ENCODE measurements at regions not wholly inside any gene's neighbourhood (a gene's known extent, or its start where the extent isn't known, plus 50 kb on each side); places are given as distances from the start of the nearest gene placed in this dataset.

GRCh38 chr11:129257512-129257911, 65.4 kb upstream of the ARHGAP32 start:
- Histone ChIP-seq H2BK12ac (ENCODE audit: low read length) (no peak overlapping the region), H2BK120ac (ENCODE audit: low read depth, low read length) (no peak overlapping the region)

GRCh38 chr11:129252621-129253020, 60.5 kb upstream of the ARHGAP32 start:
- WGBS, 2 donors (ENCODE audit: extremely low coverage in 2 of 2, insufficient read length in 2 of 2, insufficient replicate concordance in 1 of 2): no CpG with 5 or more reads among the region's 5 CpGs
- peak overlapping the region in 1 of 2 donors; percentile 6 for H3K4me3 ChIP-seq (ENCODE audit: low read length in 2 of 2)

More at GRCh38 chr11:129257512-129257911, 65.4 kb upstream of the ARHGAP32 start:
- Histone ChIP-seq H2AFZ (ENCODE audit: low read length) (no peak overlapping the region), H3K14ac (ENCODE audit: low read length) (no peak overlapping the region), H3K4me1 (ENCODE audit: control insufficient read depth in 2 of 2, insufficient read depth in 1 of 2, low read depth in 1 of 2, low read length in 2 of 2) (peaks cover 5 to 39% of the 10 kb centered on the region in 2 donors), H3K36me3 (replicated peaks in 1 of 2; ENCODE audit: control insufficient read depth in 2 of 2, insufficient read depth in 2 of 2, low read length in 2 of 2) (no peaks in the 10 kb centered on the region), H3K18ac (ENCODE audit: low read length) (no peak overlapping the region), H3K27ac (replicated peaks; ENCODE audit: low read length) (no peak overlapping the region), H3K4me3 (ENCODE audit: low read length in 2 of 2) (no peak overlapping the region), H3K79me1 (ENCODE audit: low read depth, low read length) (no peaks in the 10 kb centered on the region), H2BK15ac (ENCODE audit: low read length) (no peak overlapping the region), H2BK5ac (ENCODE audit: low read length) (no peak overlapping the region), H2AK5ac (ENCODE audit: low read depth, low read length) (no peak overlapping the region), H3K9ac (ENCODE audit: low read depth, low read length, poor library complexity) (no peak overlapping the region), H3K4ac (ENCODE audit: low read length) (no peak overlapping the region), H4K91ac (ENCODE audit: low read depth, low read length, poor library complexity) (no peak overlapping the region), H3K9me3 (replicated peaks in 1 of 2; ENCODE audit: control insufficient read depth in 2 of 2, insufficient read depth in 1 of 2, low read depth in 1 of 2, low read length in 2 of 2) (peaks cover 0 to 3% of the 10 kb centered on the region in 2 donors), H4K8ac (ENCODE audit: low read depth, low read length) (no peak overlapping the region), H3K4me2 (ENCODE audit: insufficient read depth, low read length, poor library complexity, severe bottlenecking) (no peak overlapping the region), H3K27me3 (ENCODE audit: control insufficient read depth in 3 of 3, insufficient read depth in 3 of 3, low read depth in 1 of 3, low read length in 3 of 3) (no peaks in the 10 kb centered on the region), H3K23ac (ENCODE audit: low read depth, low read length, poor library complexity) (no peak overlapping the region)
- no peak for DNase-seq (ENCODE audit: low spot score)

GRCh38 chr11:129251067-129251466, 58.9 kb upstream of the ARHGAP32 start:
- Histone ChIP-seq H3K79me1 (ENCODE audit: low read depth, low read length) (peaks cover 2% of the 10 kb centered on the region), H3K18ac (ENCODE audit: low read length) (no peak overlapping the region), H2AK5ac (ENCODE audit: low read depth, low read length) (no peak overlapping the region), H3K36me3 (replicated peaks in 1 of 2; ENCODE audit: control insufficient read depth in 2 of 2, insufficient read depth in 2 of 2, low read length in 2 of 2) (no peaks in the 10 kb centered on the region), H2BK120ac (ENCODE audit: low read depth, low read length) (no peak overlapping the region), H2BK5ac (ENCODE audit: low read length) (no peak overlapping the region), H3K4me1 (ENCODE audit: control insufficient read depth in 2 of 2, insufficient read depth in 1 of 2, low read depth in 1 of 2, low read length in 2 of 2) (peaks cover 5 to 12% of the 10 kb centered on the region in 2 donors), H3K27me3 (ENCODE audit: control insufficient read depth in 3 of 3, insufficient read depth in 3 of 3, low read depth in 1 of 3, low read length in 3 of 3) (no peaks in the 10 kb centered on the region), H2BK15ac (ENCODE audit: low read length) (no peak overlapping the region), H3K9me3 (replicated peaks in 1 of 2; ENCODE audit: control insufficient read depth in 2 of 2, insufficient read depth in 1 of 2, low read depth in 1 of 2, low read length in 2 of 2) (peaks cover 2 to 3% of the 10 kb centered on the region in 2 donors), H3K14ac (ENCODE audit: low read length) (no peak overlapping the region), H2AFZ (ENCODE audit: low read length) (no peak overlapping the region), H3K9ac (ENCODE audit: low read depth, low read length, poor library complexity) (no peak overlapping the region), H3K4me2 (ENCODE audit: insufficient read depth, low read length, poor library complexity, severe bottlenecking) (no peak overlapping the region), H3K27ac (replicated peaks; ENCODE audit: low read length) (no peak overlapping the region), H3K4me3 (ENCODE audit: low read length in 2 of 2) (no peak overlapping the region), H3K23ac (ENCODE audit: low read depth, low read length, poor library complexity) (no peak overlapping the region), H3K4ac (ENCODE audit: low read length) (no peak overlapping the region), H4K8ac (ENCODE audit: low read depth, low read length) (no peak overlapping the region), H2BK12ac (ENCODE audit: low read length) (no peak overlapping the region), H4K91ac (ENCODE audit: low read depth, low read length, poor library complexity) (no peak overlapping the region)
- no peak for DNase-seq (ENCODE audit: low spot score)
- WGBS, 2 donors (ENCODE audit: extremely low coverage in 2 of 2, insufficient read length in 2 of 2, insufficient replicate concordance in 1 of 2): no CpG with 5 or more reads among the region's 3 CpGs

More at GRCh38 chr11:129252621-129253020, 60.5 kb upstream of the ARHGAP32 start:
- Histone ChIP-seq H3K79me1 (ENCODE audit: low read depth, low read length) (peaks cover 2% of the 10 kb centered on the region), H2BK120ac (ENCODE audit: low read depth, low read length) (no peak overlapping the region), H2BK12ac (ENCODE audit: low read length) (no peak overlapping the region), H3K23ac (ENCODE audit: low read depth, low read length, poor library complexity) (no peak overlapping the region), H2BK5ac (ENCODE audit: low read length) (no peak overlapping the region), H2AFZ (ENCODE audit: low read length) (no peak overlapping the region), H3K4me2 (ENCODE audit: insufficient read depth, low read length, poor library complexity, severe bottlenecking) (peak overlapping the region; percentile 19), H2AK5ac (ENCODE audit: low read depth, low read length) (no peak overlapping the region), H4K91ac (ENCODE audit: low read depth, low read length, poor library complexity) (no peak overlapping the region), H3K27ac (replicated peaks; ENCODE audit: low read length) (no peak overlapping the region), H2BK15ac (ENCODE audit: low read length) (no peak overlapping the region), H3K36me3 (replicated peaks in 1 of 2; ENCODE audit: control insufficient read depth in 2 of 2, insufficient read depth in 2 of 2, low read length in 2 of 2) (no peaks in the 10 kb centered on the region), H3K4ac (ENCODE audit: low read length) (no peak overlapping the region), H3K14ac (ENCODE audit: low read length) (no peak overlapping the region), H3K18ac (ENCODE audit: low read length) (no peak overlapping the region), H3K27me3 (ENCODE audit: control insufficient read depth in 3 of 3, insufficient read depth in 3 of 3, low read depth in 1 of 3, low read length in 3 of 3) (no peaks in the 10 kb centered on the region), H3K9me3 (replicated peaks in 1 of 2; ENCODE audit: control insufficient read depth in 2 of 2, insufficient read depth in 1 of 2, low read depth in 1 of 2, low read length in 2 of 2) (peaks cover 2 to 3% of the 10 kb centered on the region in 2 donors), H3K9ac (ENCODE audit: low read depth, low read length, poor library complexity) (no peak overlapping the region), H4K8ac (ENCODE audit: low read depth, low read length) (no peak overlapping the region), H3K4me1 (ENCODE audit: control insufficient read depth in 2 of 2, insufficient read depth in 1 of 2, low read depth in 1 of 2, low read length in 2 of 2) (peaks cover 5 to 12% of the 10 kb centered on the region in 2 donors)
- DNase-seq (ENCODE audit: low spot score): peak; percentile 26

GRCh38 chr11:129249923-129250322, 57.8 kb upstream of the ARHGAP32 start:
- Histone ChIP-seq H3K14ac (ENCODE audit: low read length) (no peak overlapping the region), H3K27ac (replicated peaks; ENCODE audit: low read length) (no peak overlapping the region), H2BK12ac (ENCODE audit: low read length) (no peak overlapping the region), H4K91ac (ENCODE audit: low read depth, low read length, poor library complexity) (no peak overlapping the region), H2AK5ac (ENCODE audit: low read depth, low read length) (no peak overlapping the region), H4K8ac (ENCODE audit: low read depth, low read length) (no peak overlapping the region), H2BK120ac (ENCODE audit: low read depth, low read length) (no peak overlapping the region), H3K9ac (ENCODE audit: low read depth, low read length, poor library complexity) (no peak overlapping the region), H3K36me3 (replicated peaks in 1 of 2; ENCODE audit: control insufficient read depth in 2 of 2, insufficient read depth in 2 of 2, low read length in 2 of 2) (no peaks in the 10 kb centered on the region), H3K9me3 (replicated peaks in 1 of 2; ENCODE audit: control insufficient read depth in 2 of 2, insufficient read depth in 1 of 2, low read depth in 1 of 2, low read length in 2 of 2) (peaks cover 0 to 2% of the 10 kb centered on the region in 2 donors), H2BK5ac (ENCODE audit: low read length) (no peak overlapping the region), H3K23ac (ENCODE audit: low read depth, low read length, poor library complexity) (no peak overlapping the region), H3K79me1 (ENCODE audit: low read depth, low read length) (peaks cover 2% of the 10 kb centered on the region), H3K4me1 (ENCODE audit: control insufficient read depth in 2 of 2, insufficient read depth in 1 of 2, low read depth in 1 of 2, low read length in 2 of 2) (peaks cover 5 to 12% of the 10 kb centered on the region in 2 donors), H3K18ac (ENCODE audit: low read length) (no peak overlapping the region), H3K27me3 (ENCODE audit: control insufficient read depth in 3 of 3, insufficient read depth in 3 of 3, low read depth in 1 of 3, low read length in 3 of 3) (no peaks in the 10 kb centered on the region), H3K4ac (ENCODE audit: low read length) (no peak overlapping the region), H2AFZ (ENCODE audit: low read length) (no peak overlapping the region), H2BK15ac (ENCODE audit: low read length) (no peak overlapping the region), H3K4me2 (ENCODE audit: insufficient read depth, low read length, poor library complexity, severe bottlenecking) (no peak overlapping the region), H3K4me3 (ENCODE audit: low read length in 2 of 2) (no peak overlapping the region)
- WGBS, 2 donors (ENCODE audit: extremely low coverage in 2 of 2, insufficient read length in 2 of 2, insufficient replicate concordance in 1 of 2): no CpG with 5 or more reads among the region's 2 CpGs
- DNase-seq (ENCODE audit: low spot score): no peak
